ENCODE measurements at regions not wholly inside any gene's neighbourhood (a gene's known extent, or its start where the extent isn't known, plus 50 kb on each side); places are given as distances from the start of the nearest gene placed in this dataset.
"Not testable (repeated sequence)": the region's sequence is repeated elsewhere in the genome, so short reads cannot be mapped to it uniquely, and the experiment has no call there.

- DNase-seq (ENCODE audit: insufficient read length) (no peak), FAIRE-seq (no peak)
Observed at GRCh38 chr10:64044098-64044497, 522.9 kb downstream of the REEP3 start.

GRCh38 chr10:64044957-64045632, 523.9 kb downstream of the REEP3 start:
- not testable (repeated sequence) for DNase-seq (ENCODE audit: insufficient read length); FAIRE-seq

More at GRCh38 chr10:64044098-64044497, 522.9 kb downstream of the REEP3 start:
- TF ChIP-seq POLR2AphosphoS5 (IDR thresholded peaks at IDR 0.05; ENCODE audit: low read depth, low read length), result no peak
- no peak for TF ChIP-seq TAF1 (IDR thresholded peaks at IDR 0.05; ENCODE audit: borderline replicate concordance, low read depth, low read length)
- no peak for TF ChIP-seq POLR2A (IDR thresholded peaks at IDR 0.05; ENCODE audit: low read depth, low read length)

- FAIRE-seq (no peak), DNase-seq (ENCODE audit: insufficient read length) (no peak)
- TF ChIP-seq TAF1 (IDR thresholded peaks at IDR 0.05; ENCODE audit: borderline replicate concordance, low read depth, low read length), result no peak
- TF ChIP-seq POLR2A (IDR thresholded peaks at IDR 0.05; ENCODE audit: low read depth, low read length), result no peak
- TF ChIP-seq POLR2AphosphoS5 (IDR thresholded peaks at IDR 0.05; ENCODE audit: low read depth, low read length), result no peak
Observed at GRCh38 chr10:64054392-64054791, 533.2 kb downstream of the REEP3 start.

GRCh38 chr10:64059884-64060283, 538.7 kb downstream of the REEP3 start:
- TF ChIP-seq POLR2A (IDR thresholded peaks at IDR 0.05; ENCODE audit: low read depth, low read length) (no peak), POLR2AphosphoS5 (IDR thresholded peaks at IDR 0.05; ENCODE audit: low read depth, low read length) (no peak), TAF1 (IDR thresholded peaks at IDR 0.05; ENCODE audit: borderline replicate concordance, low read depth, low read length) (no peak)
- no peak for FAIRE-seq
- DNase-seq (ENCODE audit: insufficient read length), result no peak

- DNase-seq (ENCODE audit: insufficient read length) (no peak), FAIRE-seq (no peak)
- TF ChIP-seq POLR2AphosphoS5 (IDR thresholded peaks at IDR 0.05; ENCODE audit: low read depth, low read length) (no peak), POLR2A (IDR thresholded peaks at IDR 0.05; ENCODE audit: low read depth, low read length) (no peak), TAF1 (IDR thresholded peaks at IDR 0.05; ENCODE audit: borderline replicate concordance, low read depth, low read length) (no peak)
Observed at GRCh38 chr10:64060389-64060788, 539.2 kb downstream of the REEP3 start.

- FAIRE-seq (no peak), DNase-seq (ENCODE audit: insufficient read length) (no peak)
- TF ChIP-seq POLR2AphosphoS5 (IDR thresholded peaks at IDR 0.05; ENCODE audit: low read depth, low read length) (no peak), TAF1 (IDR thresholded peaks at IDR 0.05; ENCODE audit: borderline replicate concordance, low read depth, low read length) (no peak), POLR2A (IDR thresholded peaks at IDR 0.05; ENCODE audit: low read depth, low read length) (no peak)
Observed at GRCh38 chr10:64062793-64063192, 541.6 kb downstream of the REEP3 start.

- DNase-seq (ENCODE audit: insufficient read length) (no peak), FAIRE-seq (no peak)
- TF ChIP-seq TAF1 (IDR thresholded peaks at IDR 0.05; ENCODE audit: borderline replicate concordance, low read depth, low read length) (no peak), POLR2A (IDR thresholded peaks at IDR 0.05; ENCODE audit: low read depth, low read length) (no peak), POLR2AphosphoS5 (IDR thresholded peaks at IDR 0.05; ENCODE audit: low read depth, low read length) (no peak)
Observed at GRCh38 chr10:64067009-64067606, 545.9 kb downstream of the REEP3 start.

GRCh38 chr10:64067859-64068258, 546.7 kb downstream of the REEP3 start:
- no peak for TF ChIP-seq POLR2AphosphoS5 (IDR thresholded peaks at IDR 0.05; ENCODE audit: low read depth, low read length)
- no peak for TF ChIP-seq TAF1 (IDR thresholded peaks at IDR 0.05; ENCODE audit: borderline replicate concordance, low read depth, low read length)
- TF ChIP-seq POLR2A (IDR thresholded peaks at IDR 0.05; ENCODE audit: low read depth, low read length), result no peak
- no peak for FAIRE-seq
- no peak for DNase-seq (ENCODE audit: insufficient read length)

GRCh38 chr10:64070241-64070640, 549.0 kb downstream of the REEP3 start:
- FAIRE-seq (no peak), DNase-seq (ENCODE audit: insufficient read length) (no peak)
- no peak for TF ChIP-seq POLR2A (IDR thresholded peaks at IDR 0.05; ENCODE audit: low read depth, low read length)
- TF ChIP-seq POLR2AphosphoS5 (IDR thresholded peaks at IDR 0.05; ENCODE audit: low read depth, low read length), result no peak
- TF ChIP-seq TAF1 (IDR thresholded peaks at IDR 0.05; ENCODE audit: borderline replicate concordance, low read depth, low read length), result no peak

GRCh38 chr10:64071218-64071617, 550.0 kb downstream of the REEP3 start:
- FAIRE-seq, result no peak
- TF ChIP-seq POLR2AphosphoS5 (IDR thresholded peaks at IDR 0.05; ENCODE audit: low read depth, low read length) (no peak), TAF1 (IDR thresholded peaks at IDR 0.05; ENCODE audit: borderline replicate concordance, low read depth, low read length) (no peak), POLR2A (IDR thresholded peaks at IDR 0.05; ENCODE audit: low read depth, low read length) (no peak)
- DNase-seq (ENCODE audit: insufficient read length), result no peak

GRCh38 chr10:64075604-64076003, 554.4 kb downstream of the REEP3 start:
- FAIRE-seq (no peak), DNase-seq (ENCODE audit: insufficient read length) (no peak)
- no peak for TF ChIP-seq POLR2AphosphoS5 (IDR thresholded peaks at IDR 0.05; ENCODE audit: low read depth, low read length)

GRCh38 chr10:64076322-64076940, 555.2 kb downstream of the REEP3 start:
- DNase-seq (ENCODE audit: insufficient read length) (no peak), FAIRE-seq (no peak)
- no peak for TF ChIP-seq POLR2AphosphoS5 (IDR thresholded peaks at IDR 0.05; ENCODE audit: low read depth, low read length)
- no peak for TF ChIP-seq TAF1 (IDR thresholded peaks at IDR 0.05; ENCODE audit: borderline replicate concordance, low read depth, low read length)
- TF ChIP-seq POLR2A (IDR thresholded peaks at IDR 0.05; ENCODE audit: low read depth, low read length), result no peak

All from GM12892 (cell line).